IMR-90 (cell line): ENCODE measurements at regions not wholly inside any gene's neighbourhood (a gene's known extent, or its start where the extent isn't known, plus 50 kb on each side); places are given as distances from the start of the nearest gene placed in this dataset.
A peak's percentile ranks its signal among the peaks of the same experiment; 100 is the strongest.

Source experiments
- ATAC-seq: fragments of 200-7000 bp; cut with Tn5 transposase; 2 replicates; pipeline ENCODE4 v1.9.1; 2020; ENCODE audit warnings: low read depth, mild to moderate bottlenecking, moderate library complexity
- BruUV-seq: library from RNA; stranded (reverse); fragments of 400-500 nt; replicated peaks from 2 replicates; lab custom pipeline; 2021; lab: Mats Ljungman, UMichigan
- CTCF ChIA-PET: fragments of 300-600 bp; formaldehyde crosslinking; extraction: SDS; loops from one replicate; lab custom pipeline; 2021; ENCODE audit warnings: antibody characterized with exemption; lab: Yijun Ruan, JAX
- POLR2A ChIA-PET: fragments of 300-600 bp; sonication (Branson Sonifier 250); formaldehyde crosslinking; loops from one replicate; lab custom pipeline; 2022; ENCODE audit warnings: antibody characterized with exemption; ENCODE audit not compliant: unreplicated experiment; lab: Charles Lee
- DNase-seq: peaks from one replicate; pipeline ENCODE4 v3.0.0; 2013
- H2AFZ ChIP-seq: replicated peaks from 2 replicates; pipeline ENCODE3; 2013; ENCODE audit warnings: low read length, mild to moderate bottlenecking; ENCODE audit not compliant: poor library complexity
- H2AK5ac ChIP-seq: 2 replicates; pipeline ENCODE4 v1.6.1; 2013; ENCODE audit warnings: low read depth, low read length, inconsistent platforms
- H2AK9ac ChIP-seq: replicated peaks from 2 replicates; pipeline ENCODE3; 2013; ENCODE audit warnings: mild to moderate bottlenecking, low read depth, low read length, moderate library complexity; ENCODE audit not compliant: poor library complexity
- H2BK120ac ChIP-seq: 2 replicates; pipeline ENCODE4 v1.6.1; 2013; ENCODE audit warnings: low read depth, low read length, inconsistent platforms
- H2BK15ac ChIP-seq: 3 replicates; pipeline ENCODE4 v1.6.1; 2013; ENCODE audit warnings: low read depth, low read length, inconsistent platforms
- H2BK20ac ChIP-seq: 2 replicates; pipeline ENCODE4 v1.6.1; 2013; ENCODE audit warnings: low read depth, mild to moderate bottlenecking, inconsistent platforms, low read length, moderate library complexity
- H2BK5ac ChIP-seq: 2 replicates; pipeline ENCODE4 v1.6.1; 2013; ENCODE audit warnings: mild to moderate bottlenecking, low read depth, low read length, inconsistent platforms; ENCODE audit not compliant: poor library complexity, severe bottlenecking
- H3K14ac ChIP-seq: replicated peaks from 2 replicates; pipeline ENCODE4 v1.6.1; 2013; ENCODE audit warnings: low read depth, low read length, inconsistent platforms
- H3K18ac ChIP-seq: 2 replicates; pipeline ENCODE4 v1.6.1; 2013; ENCODE audit warnings: low read depth, low read length, control low read depth
- H3K23ac ChIP-seq: 2 replicates; pipeline ENCODE4 v1.6.1; 2013; ENCODE audit warnings: low read depth, low read length, inconsistent platforms
- H3K27ac ChIP-seq: 2 replicates; pipeline ENCODE4 v1.5.1; 2013; ENCODE audit warnings: mild to moderate bottlenecking, control low read depth, low read length; ENCODE audit not compliant: insufficient read depth
- H3K27me3 ChIP-seq: 2 replicates; pipeline ENCODE4 v1.6.1; 2013; ENCODE audit warnings: low read length; ENCODE audit not compliant: control insufficient read depth, insufficient read depth
- H3K36me3 ChIP-seq: 2 replicates; pipeline ENCODE4 v1.6.1; 2013; ENCODE audit warnings: low read length, mixed read lengths; ENCODE audit not compliant: control insufficient read depth, insufficient read depth
- H3K4ac ChIP-seq: 2 replicates; pipeline ENCODE4 v1.6.1; 2013; ENCODE audit warnings: low read depth, low read length, inconsistent platforms
- H3K4me1 ChIP-seq: 2 replicates; pipeline ENCODE4 v1.6.1; 2013; ENCODE audit warnings: low read length, mixed read lengths; ENCODE audit not compliant: control insufficient read depth, insufficient read depth
- H3K4me2 ChIP-seq: 2 replicates; pipeline ENCODE4 v1.6.1; 2013; ENCODE audit warnings: low read depth, mild to moderate bottlenecking, control low read depth, low read length, moderate library complexity
- H3K4me3 ChIP-seq: 2 replicates; pipeline ENCODE4 v1.5.1; 2013; ENCODE audit warnings: low read depth, mild to moderate bottlenecking, control low read depth, low read length, moderate library complexity; ENCODE audit not compliant: insufficient read depth
- H3K56ac ChIP-seq: 2 replicates; pipeline ENCODE4 v1.6.1; 2013; ENCODE audit warnings: low read length, inconsistent platforms; ENCODE audit not compliant: insufficient read depth; ENCODE audit errors: extremely low read depth
- H3K79me1 ChIP-seq, 2 experiments: 2 replicates each; pipeline ENCODE4 v1.6.1; 2013; ENCODE audit warnings: low read length in 2 of 2, inconsistent platforms in 1 of 2, low read depth in 1 of 2
- H3K9ac ChIP-seq: 2 replicates; pipeline ENCODE4 v1.6.1; 2013; ENCODE audit warnings: low read depth, low read length, control low read depth
- H3K9me1 ChIP-seq: 2 replicates; pipeline ENCODE4 v1.6.1; 2013; ENCODE audit warnings: low read length, inconsistent platforms; ENCODE audit not compliant: insufficient read depth
- H3K9me3 ChIP-seq: 2 replicates; pipeline ENCODE4 v1.6.1; 2013; ENCODE audit warnings: low read length; ENCODE audit not compliant: control insufficient read depth, insufficient read depth
- H4K20me1 ChIP-seq: 2 replicates; pipeline ENCODE4 v1.6.1; 2013; ENCODE audit warnings: low read length, inconsistent platforms; ENCODE audit not compliant: insufficient read depth
- H4K5ac ChIP-seq: 2 replicates; pipeline ENCODE4 v1.6.1; 2013; ENCODE audit warnings: mild to moderate bottlenecking, low read depth, low read length, control low read depth
- H4K8ac ChIP-seq, 2 experiments: 2 replicates each; pipeline ENCODE4 v1.6.1; 2013; ENCODE audit warnings: low read depth in 2 of 2, low read length in 2 of 2, control low read depth in 1 of 2, inconsistent platforms in 1 of 2
- H4K91ac ChIP-seq: 2 replicates; pipeline ENCODE4 v1.6.1; 2013; ENCODE audit warnings: low read depth, low read length, inconsistent platforms; ENCODE audit not compliant: insufficient read depth
- CEBPB ChIP-seq: IDR thresholded peaks from 2 replicates; pipeline ENCODE4 v1.6.1; 2012; ENCODE audit warnings: low read depth, low read length, improper control_type of control experiment
- CHD1 ChIP-seq: IDR thresholded peaks from 2 replicates; pipeline ENCODE4 v1.6.1; 2012; ENCODE audit warnings: low read depth, low read length, improper control_type of control experiment
- ELK1 ChIP-seq: fragments of 150-350 bp; IDR thresholded peaks from 2 replicates; pipeline ENCODE4 v1.6.1; 2016; ENCODE audit warnings: low read depth, mild to moderate bottlenecking, low read length, moderate library complexity, borderline replicate concordance
- FOS ChIP-seq: fragments of 150-350 bp; IDR thresholded peaks from 2 replicates; pipeline ENCODE4 v1.6.1; 2016; ENCODE audit warnings: low read depth, low read length
- MXI1 ChIP-seq: IDR thresholded peaks from 2 replicates; pipeline ENCODE4 v1.6.1; 2012; ENCODE audit warnings: low read depth, mild to moderate bottlenecking, low read length, moderate library complexity, borderline replicate concordance
- NFE2L2 ChIP-seq: fragments of 150-350 bp; IDR thresholded peaks from 2 replicates; pipeline ENCODE4 v1.6.1; 2016; ENCODE audit warnings: low read depth, mild to moderate bottlenecking, low read length
- POLR2A ChIP-seq: IDR thresholded peaks from 2 replicates; pipeline ENCODE4 v1.6.1; 2012; ENCODE audit warnings: mild to moderate bottlenecking, low read depth, low read length
- RAD21 ChIP-seq: IDR thresholded peaks from 2 replicates; pipeline ENCODE4 v1.6.1; 2012; ENCODE audit warnings: low read length, improper control_type of control experiment
- RCOR1 ChIP-seq: IDR thresholded peaks from 2 replicates; pipeline ENCODE4 v1.6.1; 2012; ENCODE audit warnings: mild to moderate bottlenecking, low read length, improper control_type of control experiment; ENCODE audit not compliant: insufficient replicate concordance
- RFX5 ChIP-seq: IDR thresholded peaks from 2 replicates; pipeline ENCODE4 v1.8.0; 2012; ENCODE audit warnings: low read depth, mild to moderate bottlenecking, low read length, moderate library complexity
- SMC3 ChIP-seq: fragments of 150-350 bp; IDR thresholded peaks from 2 replicates; pipeline ENCODE4 v1.6.1; 2016; ENCODE audit warnings: low read depth, mild to moderate bottlenecking, antibody characterized with exemption, low read length, moderate library complexity
- WGBS, 2 experiments: methylation state at CpG; one replicate each; pipeline versions ENCODE4 v1.1.5 to v1.1.7; 2013; ENCODE audit warnings: missing lambda C conversion rate in 2 of 2; ENCODE audit not compliant: insufficient read length in 1 of 2; ENCODE audit errors: extremely low coverage in 2 of 2; 5-methylcytosine and 5-hydroxymethylcytosine counted together
- dilution Hi-C: fragments of 300-500 bp; cut with HindIII; formaldehyde crosslinking; loops from one replicate; pipeline ENCODE4 v1.14.3; 2018; ENCODE audit warnings: low sequenced_read_pairs; ENCODE audit not compliant: unreplicated experiment
- in situ Hi-C: fragments of 300-500 bp; cut with MboI; formaldehyde crosslinking; loops from 3 replicates; pipeline ENCODE4 v1.14.3; 2019; ENCODE audit warnings: low sequenced_read_pairs, inconsistent platforms, mixed read lengths
- intact Hi-C: fragments of 100-400 bp; cut with micrococcal nuclease; formaldehyde crosslinking; loops from 2 replicates; pipeline ENCODE4 v1.10.0; 2022
- TF ChIP-seq, protein P1 (sequence below): fragments of 150-350 bp; IDR thresholded peaks from 2 replicates; pipeline ENCODE4 v1.6.1; 2017; ENCODE audit warnings: mild to moderate bottlenecking, antibody characterized with exemption, low read length, low read depth

GRCh38 chr12:127271776-127272175 lies 995.2 kb upstream of the TMEM132C start:
- no TSS peak for BruUV-seq
- Histone ChIP-seq H2BK120ac (peak overlapping the region; percentile 16; the same call in 1 of the 2 replicates), H3K36me3 (no peaks in the 10 kb centered on the region), H3K4ac (peak overlapping the region; percentile 63; the same call in 1 of the 2 replicates), H2BK15ac (no peak overlapping the region), H3K9me1 (no peaks in the 10 kb centered on the region), H2AK5ac (no peak overlapping the region), H4K91ac (no peak overlapping the region), H4K5ac (no peak overlapping the region; the same call in 1 of the 2 replicates), H2AK9ac (no peak overlapping the region), H3K14ac (no peak overlapping the region), H3K4me2 (no peak overlapping the region), H3K9me3 (peaks cover 9% of the 10 kb centered on the region), H4K8ac (peak overlapping the region in 1 of 2 experiments; percentile 51; a peak in 1 of 4 replicates), H4K20me1 (no peaks in the 10 kb centered on the region), H3K23ac (no peak overlapping the region), H3K4me1 (peaks cover 6% of the 10 kb centered on the region; the same call in 1 of the 2 replicates), H3K79me1 (no peaks in the 10 kb centered on the region), H3K9ac (no peak overlapping the region), H3K27me3 (no peaks in the 10 kb centered on the region), H3K4me3 (no peak overlapping the region), H2AFZ (no peak overlapping the region), H2BK5ac (peak overlapping the region; percentile 4), H3K27ac (no peak overlapping the region), H3K18ac (peak overlapping the region; percentile 65; the same call in 1 of the 2 replicates), H3K56ac (no peak overlapping the region), H2BK20ac (0 out of 2 replicates have a peak overlapping the region, but pooled peaks have one; percentile 10)
- in situ Hi-C loops = no loop called here
- TF ChIP-seq CHD1 = no peak
- TF ChIP-seq RAD21 = no peak
- no peak for TF ChIP-seq FOS
- no peak for TF ChIP-seq ELK1
- TF ChIP-seq SMC3 = no peak
- TF ChIP-seq MXI1 = no peak
- TF ChIP-seq RCOR1 = no peak
- TF ChIP-seq, protein P1, sequence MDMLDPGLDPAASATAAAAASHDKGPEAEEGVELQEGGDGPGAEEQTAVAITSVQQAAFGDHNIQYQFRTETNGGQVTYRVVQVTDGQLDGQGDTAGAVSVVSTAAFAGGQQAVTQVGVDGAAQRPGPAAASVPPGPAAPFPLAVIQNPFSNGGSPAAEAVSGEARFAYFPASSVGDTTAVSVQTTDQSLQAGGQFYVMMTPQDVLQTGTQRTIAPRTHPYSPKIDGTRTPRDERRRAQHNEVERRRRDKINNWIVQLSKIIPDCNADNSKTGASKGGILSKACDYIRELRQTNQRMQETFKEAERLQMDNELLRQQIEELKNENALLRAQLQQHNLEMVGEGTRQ = no peak
- TF ChIP-seq POLR2A = no peak
- no peak for TF ChIP-seq CEBPB
- no peak for TF ChIP-seq NFE2L2
- TF ChIP-seq RFX5 = no peak
- no peak for ATAC-seq
- ChIA-PET POLR2A (no interaction called here), CTCF (no interaction called here)
- intact Hi-C loops = no loop called here
- dilution Hi-C loops = no loop called here
- 76% methylated on average over 5 of the region's 10 CpGs; no CpG with 5 or more reads in 1 of the 2 experiments for WGBS, 2 experiments
- no peak for DNase-seq
